H1 (cell line): ENCODE measurements at regions not wholly inside any gene's neighbourhood (a gene's known extent, or its start where the extent isn't known, plus 50 kb on each side); places are given as distances from the start of the nearest gene placed in this dataset.

Experiments used
- CTCF ChIA-PET: fragments of 300-600 bp; sonication (Branson Sonifier 250); formaldehyde crosslinking; loops from one replicate; lab custom pipeline; 2021; ENCODE audit not compliant: partially characterized antibody; lab: Charles Lee
- POLR2A ChIA-PET: fragments of 300-600 bp; sonication (Branson Sonifier 250); formaldehyde crosslinking; loops from one replicate; lab custom pipeline; 2021; ENCODE audit warnings: inconsistent platforms; ENCODE audit not compliant: partially characterized antibody; lab: Charles Lee
- DNase-seq, 2 experiments: peaks; one replicate each; pipeline versions ENCODE4 v3.0.0 to v3.0.0-alpha.2; 2010 to 2022; ENCODE audit warnings: low spot score in 2 of 2, low read depth in 1 of 2, mixed read lengths in 1 of 2
- FAIRE-seq: peaks from 2 replicates; lab custom pipeline; 2011; peaks lifted over from hg19 to GRCh38; lab: Jason Lieb, UNC
- H2AFZ ChIP-seq: 2 replicates; pipeline ENCODE4 v1.8.1; 2012; ENCODE audit warnings: low read length, inconsistent platforms
- H2AK5ac ChIP-seq: 2 replicates; pipeline ENCODE4 v1.6.1; 2013; ENCODE audit warnings: low read depth, low read length
- H2BK120ac ChIP-seq: replicated peaks from 2 replicates; pipeline ENCODE3; 2013; ENCODE audit warnings: low read depth, low read length, inconsistent platforms
- H2BK12ac ChIP-seq: 2 replicates; pipeline ENCODE4 v1.6.1; 2013; ENCODE audit warnings: low read depth, low read length
- H2BK15ac ChIP-seq: 2 replicates; pipeline ENCODE4 v1.6.1; 2013; ENCODE audit warnings: low read length
- H2BK20ac ChIP-seq: 2 replicates; pipeline ENCODE4 v1.6.1; 2013; ENCODE audit warnings: low read length
- H2BK5ac ChIP-seq: 2 replicates; pipeline ENCODE4 v1.6.1; 2013; ENCODE audit warnings: low read depth, low read length
- H3K14ac ChIP-seq: 2 replicates; pipeline ENCODE4 v1.6.1; 2013; ENCODE audit warnings: inconsistent platforms; ENCODE audit not compliant: insufficient read length
- H3K18ac ChIP-seq: 2 replicates; pipeline ENCODE4 v1.6.1; 2013; ENCODE audit warnings: low read length; ENCODE audit errors: extremely low read depth
- H3K23ac ChIP-seq: 2 replicates; pipeline ENCODE4 v1.6.1; 2013; ENCODE audit warnings: inconsistent platforms; ENCODE audit not compliant: insufficient read length
- H3K23me2 ChIP-seq: 2 replicates; pipeline ENCODE4 v1.6.1; 2013; ENCODE audit warnings: low read depth, low read length
- H3K27ac ChIP-seq: 2 replicates; pipeline ENCODE4 v1.6.1; 2011; ENCODE audit warnings: low read depth, low read length, inconsistent platforms
- H3K27me3 ChIP-seq, 4 experiments: replicated peaks in 1 of 4; 1 replicate in 1 of 4; 2 replicates in 3 of 4; pipeline versions ENCODE4 v1.6.1 to v1.8.1; 2011 to 2013; ENCODE audit warnings: low read length in 3 of 4, mild to moderate bottlenecking in 3 of 4, inconsistent platforms in 2 of 4, mixed read lengths in 2 of 4, moderate library complexity in 1 of 4; ENCODE audit not compliant: control insufficient read depth in 3 of 4, insufficient read depth in 3 of 4; ENCODE audit errors: extremely low read depth in 1 of 4
- H3K36me3 ChIP-seq, 4 experiments: 2 replicates each; pipeline versions ENCODE4 v1.6.1 to v1.8.1; 2011 to 2013; ENCODE audit warnings: mild to moderate bottlenecking in 4 of 4, low read length in 3 of 4, moderate library complexity in 2 of 4, control low read depth in 1 of 4, inconsistent platforms in 1 of 4; ENCODE audit not compliant: insufficient read depth in 4 of 4, control insufficient read depth in 2 of 4
- H3K4ac ChIP-seq: replicated peaks from 2 replicates; pipeline ENCODE3; 2013; ENCODE audit warnings: low read length, low read depth, mixed read lengths, inconsistent platforms; ENCODE audit not compliant: insufficient read length
- H3K4me1 ChIP-seq, 4 experiments: replicated peaks in 1 of 4; 1 replicate in 1 of 4; 2 replicates in 3 of 4; pipeline versions ENCODE4 v1.6.1 to v1.8.1; 2011 to 2013; ENCODE audit warnings: low read length in 3 of 4, inconsistent platforms in 2 of 4, mixed read lengths in 1 of 4; ENCODE audit not compliant: insufficient read depth in 4 of 4, control insufficient read depth in 3 of 4
- H3K4me2 ChIP-seq, 2 experiments: 2 replicates each; pipeline versions ENCODE4 v1.6.1 to v1.8.1; 2011 to 2013; ENCODE audit warnings: low read depth in 2 of 2, low read length in 2 of 2, control low read depth in 1 of 2, inconsistent platforms in 1 of 2, mild to moderate bottlenecking in 1 of 2; ENCODE audit not compliant: insufficient read depth in 1 of 2
- H3K4me3 ChIP-seq, 4 experiments: fragments of 200-600, 300-600 bp in 1 of 4; sonication (generic), shearing (Covaris generic), sonication (Bioruptor Twin) in 1 of 4; 2 replicates each; pipeline versions ENCODE4 v1.5.1 to v1.8.1; 2011 to 2016; ENCODE audit warnings: low read length in 4 of 4, low read depth in 3 of 4, control low read depth in 2 of 4, inconsistent platforms in 2 of 4, mild to moderate bottlenecking in 2 of 4, mixed read lengths in 1 of 4, moderate library complexity in 1 of 4; ENCODE audit not compliant: insufficient read depth in 2 of 4; ENCODE audit errors: extremely low read depth in 1 of 4
- H3K56ac ChIP-seq: replicated peaks from 2 replicates; pipeline ENCODE3; 2013; ENCODE audit warnings: low read depth, mild to moderate bottlenecking, mixed read lengths, low read length, inconsistent platforms; ENCODE audit not compliant: insufficient read length
- H3K79me1 ChIP-seq: 2 replicates; pipeline ENCODE4 v1.6.1; 2013; ENCODE audit warnings: low read depth, low read length, control low read depth
- H3K79me2 ChIP-seq, 2 experiments: 2 replicates each; pipeline versions ENCODE4 v1.6.1 to v1.8.1; 2012 to 2013; ENCODE audit warnings: low read length in 2 of 2, mild to moderate bottlenecking in 2 of 2, inconsistent platforms in 1 of 2; ENCODE audit not compliant: insufficient read depth in 2 of 2, control insufficient read depth in 1 of 2
- H3K9ac ChIP-seq, 4 experiments: replicated peaks in 1 of 4; 1 replicate in 1 of 4; 2 replicates in 3 of 4; pipeline versions ENCODE4 v1.6.1 to v1.8.1; 2011 to 2013; ENCODE audit warnings: low read depth in 3 of 4, low read length in 3 of 4, control low read depth in 2 of 4, mild to moderate bottlenecking in 2 of 4, moderate library complexity in 2 of 4, inconsistent platforms in 1 of 4; ENCODE audit errors: extremely low read depth in 1 of 4
- H3K9me3 ChIP-seq, 2 experiments: 2 replicates each; pipeline versions ENCODE4 v1.6.1 to v1.8.1; 2012 to 2013; ENCODE audit warnings: mild to moderate bottlenecking in 2 of 2, moderate library complexity in 2 of 2, control low read depth in 1 of 2, inconsistent platforms in 1 of 2, low read depth in 1 of 2, low read length in 1 of 2, mixed read lengths in 1 of 2; ENCODE audit not compliant: insufficient read depth in 2 of 2
- H4K20me1 ChIP-seq, 2 experiments: replicated peaks in 1 of 2; 2 replicates each; pipeline versions ENCODE3 to v1.8.1; 2011 to 2013; ENCODE audit warnings: inconsistent platforms in 2 of 2, low read length in 2 of 2, mild to moderate bottlenecking in 1 of 2; ENCODE audit not compliant: insufficient read depth in 2 of 2, control insufficient read depth in 1 of 2
- H4K5ac ChIP-seq: 2 replicates; pipeline ENCODE4 v1.6.1; 2013; ENCODE audit warnings: low read length, low read depth, mixed read lengths, inconsistent platforms; ENCODE audit not compliant: insufficient read length
- H4K8ac ChIP-seq: 2 replicates; pipeline ENCODE4 v1.8.0; 2013; ENCODE audit warnings: mild to moderate bottlenecking, moderate library complexity, low read length, inconsistent platforms; ENCODE audit not compliant: insufficient read depth; ENCODE audit errors: extremely low read depth
- H4K91ac ChIP-seq: replicated peaks from 2 replicates; pipeline ENCODE3; 2013; ENCODE audit warnings: low read length, mixed read lengths, inconsistent platforms; ENCODE audit not compliant: insufficient read length
- BCL11A ChIP-seq, 2 experiments: IDR thresholded peaks; one replicate each; pipeline ENCODE4 v1.6.1; 2011; ENCODE audit warnings: low read depth in 2 of 2, low read length in 2 of 2, mild to moderate bottlenecking in 2 of 2
- CBX5 ChIP-seq: fragments of 300-800, 300-1000 bp; sonication (generic); IDR thresholded peaks from 2 replicates; pipeline ENCODE4 v1.7.1; 2016; ENCODE audit warnings: antibody characterized with exemption, low read length, low read depth
- CHD1 ChIP-seq: IDR thresholded peaks from 2 replicates; pipeline ENCODE4 v1.6.1; 2012; ENCODE audit warnings: low read depth, low read length, improper control_type of control experiment
- EZH2 ChIP-seq: fragments of 200-600 bp; sonication (generic); IDR thresholded peaks from 2 replicates; pipeline ENCODE4 v1.7.1; 2012; ENCODE audit warnings: low read depth, mild to moderate bottlenecking, moderate library complexity, low read length, inconsistent platforms; ENCODE audit not compliant: severe bottlenecking
- GTF2F1 ChIP-seq: IDR thresholded peaks from 2 replicates; pipeline ENCODE4 v1.6.1; 2012; ENCODE audit warnings: low read depth, low read length, improper control_type of control experiment, borderline replicate concordance
- JUN ChIP-seq: IDR thresholded peaks from 2 replicates; pipeline ENCODE4 v1.6.1; 2011; ENCODE audit warnings: low read depth, mild to moderate bottlenecking, improper control_type of control experiment, low read length
- MAX ChIP-seq: IDR thresholded peaks from 2 replicates; pipeline ENCODE4 v1.6.1; 2012; ENCODE audit warnings: inconsistent platforms
- NRF1 ChIP-seq: IDR thresholded peaks from 2 replicates; pipeline ENCODE4 v1.6.1; 2011; ENCODE audit warnings: mild to moderate bottlenecking, low read depth, low read length, improper control_type of control experiment
- PHF8 ChIP-seq: fragments of 200-600 bp; sonication (generic); conservative IDR thresholded peaks from 2 replicates; pipeline ENCODE4 v1.7.1; 2012; ENCODE audit warnings: low read depth, mild to moderate bottlenecking, inconsistent platforms, low read length, moderate library complexity
- SAP30 ChIP-seq: fragments of 300-600 bp; sonication (generic); IDR thresholded peaks from 2 replicates; pipeline ENCODE4 v1.7.1; 2012; ENCODE audit warnings: low read length, moderate library complexity, mild to moderate bottlenecking, inconsistent platforms; ENCODE audit not compliant: insufficient read depth, insufficient replicate concordance
- TAF1 ChIP-seq: IDR thresholded peaks from 2 replicates; pipeline ENCODE4 v1.6.1; 2011; ENCODE audit warnings: mild to moderate bottlenecking, low read depth, low read length
- WGBS, 2 experiments: shearing (Covaris generic) in 1 of 2; methylation state at CpG; one replicate each; pipeline versions ENCODE4 v1.1.6 to v1.1.7; 2013 to 2015; ENCODE audit warnings: low lambda C conversion rate in 2 of 2, mixed read lengths in 2 of 2, inconsistent platforms in 1 of 2, low coverage in 1 of 2, missing lambda C conversion rate in 1 of 2; ENCODE audit not compliant: insufficient replicate concordance in 2 of 2, insufficient coverage in 1 of 2, insufficient read length in 1 of 2; ENCODE audit errors: extremely low coverage in 1 of 2, missing lambda C conversion rate in 1 of 2; 5-methylcytosine and 5-hydroxymethylcytosine counted together
- TF ChIP-seq, protein P1 (sequence below), 3 experiments: IDR thresholded peaks; 1 replicate in 2 of 3; 2 replicates in 1 of 3; pipeline versions ENCODE4 v1.5.1 to v1.6.1; 2011; ENCODE audit warnings: low read length in 3 of 3, mild to moderate bottlenecking in 3 of 3, inconsistent platforms in 2 of 3, low read depth in 1 of 3, moderate library complexity in 1 of 3; ENCODE audit not compliant: insufficient read depth in 1 of 3; ENCODE audit errors: control extremely low read depth in 1 of 3

- Histone ChIP-seq H4K91ac (no peak overlapping the region), H2BK20ac (no peak overlapping the region), H3K9ac (no peak overlapping the region), H2BK120ac (no peak overlapping the region), H3K56ac (no peak overlapping the region), H3K4me3 (no peak overlapping the region), H3K27me3 (no peaks in the 10 kb centered on the region), H3K9me3 (no peaks in the 10 kb centered on the region), H3K23ac (no peak overlapping the region), H3K4me2 (no peak overlapping the region), H3K14ac (no peak overlapping the region), H3K27ac (no peak overlapping the region), H3K23me2 (no peaks in the 10 kb centered on the region), H4K20me1 (no peaks in the 10 kb centered on the region), H3K36me3 (no peaks in the 10 kb centered on the region), H3K18ac (no peak overlapping the region), H4K5ac (no peak overlapping the region), H3K79me2 (no peaks in the 10 kb centered on the region), H2AK5ac (no peak overlapping the region), H2BK12ac (no peak overlapping the region), H3K79me1 (no peaks in the 10 kb centered on the region), H3K4ac (no peak overlapping the region), H2BK5ac (no peak overlapping the region), H2AFZ (no peak overlapping the region), H4K8ac (no peak overlapping the region), H2BK15ac (no peak overlapping the region), H3K4me1 (no peaks in the 10 kb centered on the region)
- WGBS, 2 experiments: 82% methylated on average over 1 of the region's 1 CpG; no CpG with 5 or more reads in 1 of the 2 experiments
- FAIRE-seq (no peak), DNase-seq (no peak)
- ChIA-PET CTCF (no interaction called here), POLR2A (no interaction called here)
- TF ChIP-seq NRF1: no peak
- TF ChIP-seq PHF8: no peak
- no peak for TF ChIP-seq GTF2F1
- no peak for TF ChIP-seq TAF1
- no peak for TF ChIP-seq MAX
- no peak for TF ChIP-seq JUN
- no peak for TF ChIP-seq EZH2
- TF ChIP-seq, protein P1, sequence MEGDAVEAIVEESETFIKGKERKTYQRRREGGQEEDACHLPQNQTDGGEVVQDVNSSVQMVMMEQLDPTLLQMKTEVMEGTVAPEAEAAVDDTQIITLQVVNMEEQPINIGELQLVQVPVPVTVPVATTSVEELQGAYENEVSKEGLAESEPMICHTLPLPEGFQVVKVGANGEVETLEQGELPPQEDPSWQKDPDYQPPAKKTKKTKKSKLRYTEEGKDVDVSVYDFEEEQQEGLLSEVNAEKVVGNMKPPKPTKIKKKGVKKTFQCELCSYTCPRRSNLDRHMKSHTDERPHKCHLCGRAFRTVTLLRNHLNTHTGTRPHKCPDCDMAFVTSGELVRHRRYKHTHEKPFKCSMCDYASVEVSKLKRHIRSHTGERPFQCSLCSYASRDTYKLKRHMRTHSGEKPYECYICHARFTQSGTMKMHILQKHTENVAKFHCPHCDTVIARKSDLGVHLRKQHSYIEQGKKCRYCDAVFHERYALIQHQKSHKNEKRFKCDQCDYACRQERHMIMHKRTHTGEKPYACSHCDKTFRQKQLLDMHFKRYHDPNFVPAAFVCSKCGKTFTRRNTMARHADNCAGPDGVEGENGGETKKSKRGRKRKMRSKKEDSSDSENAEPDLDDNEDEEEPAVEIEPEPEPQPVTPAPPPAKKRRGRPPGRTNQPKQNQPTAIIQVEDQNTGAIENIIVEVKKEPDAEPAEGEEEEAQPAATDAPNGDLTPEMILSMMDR (IDR thresholded peaks at IDR 0.05; ENCODE audit: control extremely low read depth in 1 of 3, insufficient read depth in 1 of 3, low read depth in 1 of 3, low read length in 3 of 3): no peak
- no peak for TF ChIP-seq CHD1
- no peak for TF ChIP-seq BCL11A (IDR thresholded peaks at IDR 0.05; ENCODE audit: low read depth in 2 of 2, low read length in 2 of 2)
- no peak for TF ChIP-seq SAP30
- no peak for TF ChIP-seq CBX5
Measured at GRCh38 chr15:36221992-36222391, 357.4 kb upstream of the CDIN1 start.
